ENCODE measurements at regions not wholly inside any gene's neighbourhood (a gene's known extent, or its start where the extent isn't known, plus 50 kb on each side); places are given as distances from the start of the nearest gene placed in this dataset.

DNA sequence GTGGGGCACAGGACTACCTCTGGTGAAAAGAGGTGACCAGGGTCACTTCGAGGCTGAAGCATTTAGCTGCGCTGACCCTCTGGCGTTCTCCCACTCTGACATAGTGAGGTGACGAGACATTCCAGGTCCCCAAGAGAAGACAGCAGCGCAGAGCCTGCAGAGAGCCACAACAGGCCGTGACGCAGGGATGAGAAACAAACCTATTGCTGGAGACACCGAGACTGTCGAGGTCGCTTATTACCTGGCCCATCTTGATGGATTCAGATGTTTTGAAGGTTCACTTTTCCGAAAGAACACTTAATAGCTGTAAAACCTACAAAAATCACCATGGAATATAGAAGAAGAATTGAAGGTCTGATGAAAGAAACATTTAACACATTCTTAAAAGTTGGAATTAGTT, 466.3 kb downstream of the NR2F2 start:
- TF ChIP-seq, protein P1, sequence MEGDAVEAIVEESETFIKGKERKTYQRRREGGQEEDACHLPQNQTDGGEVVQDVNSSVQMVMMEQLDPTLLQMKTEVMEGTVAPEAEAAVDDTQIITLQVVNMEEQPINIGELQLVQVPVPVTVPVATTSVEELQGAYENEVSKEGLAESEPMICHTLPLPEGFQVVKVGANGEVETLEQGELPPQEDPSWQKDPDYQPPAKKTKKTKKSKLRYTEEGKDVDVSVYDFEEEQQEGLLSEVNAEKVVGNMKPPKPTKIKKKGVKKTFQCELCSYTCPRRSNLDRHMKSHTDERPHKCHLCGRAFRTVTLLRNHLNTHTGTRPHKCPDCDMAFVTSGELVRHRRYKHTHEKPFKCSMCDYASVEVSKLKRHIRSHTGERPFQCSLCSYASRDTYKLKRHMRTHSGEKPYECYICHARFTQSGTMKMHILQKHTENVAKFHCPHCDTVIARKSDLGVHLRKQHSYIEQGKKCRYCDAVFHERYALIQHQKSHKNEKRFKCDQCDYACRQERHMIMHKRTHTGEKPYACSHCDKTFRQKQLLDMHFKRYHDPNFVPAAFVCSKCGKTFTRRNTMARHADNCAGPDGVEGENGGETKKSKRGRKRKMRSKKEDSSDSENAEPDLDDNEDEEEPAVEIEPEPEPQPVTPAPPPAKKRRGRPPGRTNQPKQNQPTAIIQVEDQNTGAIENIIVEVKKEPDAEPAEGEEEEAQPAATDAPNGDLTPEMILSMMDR (IDR thresholded peaks at IDR 0.05), result no peak
- TF ChIP-seq EP300 (IDR thresholded peaks at IDR 0.05) (no peak), POLR2A (IDR thresholded peaks at IDR 0.05) (no peak), POLR2AphosphoS5 (IDR thresholded peaks at IDR 0.05) (no peak)
